HG03565 (cell line): ENCODE measurements at regions not wholly inside any gene's neighbourhood (a gene's known extent, or its start where the extent isn't known, plus 50 kb on each side); places are given as distances from the start of the nearest gene placed in this dataset.
"Not testable (repeated sequence)": the region's sequence is repeated elsewhere in the genome, so short reads cannot be mapped to it uniquely, and the experiment has no call there.

Experiments used
- ATAC-seq: cut with Tn5 transposase; IDR thresholded peaks from one replicate; pipeline ENCODE4 v1.9.1; 2021; ENCODE audit warnings: mild to moderate bottlenecking, moderate library complexity; ENCODE audit not compliant: unreplicated experiment

GRCh38 chr1:82153272-82153629 lies 352.5 kb downstream of the ADGRL2 start:
- no peak for ATAC-seq

DNA sequence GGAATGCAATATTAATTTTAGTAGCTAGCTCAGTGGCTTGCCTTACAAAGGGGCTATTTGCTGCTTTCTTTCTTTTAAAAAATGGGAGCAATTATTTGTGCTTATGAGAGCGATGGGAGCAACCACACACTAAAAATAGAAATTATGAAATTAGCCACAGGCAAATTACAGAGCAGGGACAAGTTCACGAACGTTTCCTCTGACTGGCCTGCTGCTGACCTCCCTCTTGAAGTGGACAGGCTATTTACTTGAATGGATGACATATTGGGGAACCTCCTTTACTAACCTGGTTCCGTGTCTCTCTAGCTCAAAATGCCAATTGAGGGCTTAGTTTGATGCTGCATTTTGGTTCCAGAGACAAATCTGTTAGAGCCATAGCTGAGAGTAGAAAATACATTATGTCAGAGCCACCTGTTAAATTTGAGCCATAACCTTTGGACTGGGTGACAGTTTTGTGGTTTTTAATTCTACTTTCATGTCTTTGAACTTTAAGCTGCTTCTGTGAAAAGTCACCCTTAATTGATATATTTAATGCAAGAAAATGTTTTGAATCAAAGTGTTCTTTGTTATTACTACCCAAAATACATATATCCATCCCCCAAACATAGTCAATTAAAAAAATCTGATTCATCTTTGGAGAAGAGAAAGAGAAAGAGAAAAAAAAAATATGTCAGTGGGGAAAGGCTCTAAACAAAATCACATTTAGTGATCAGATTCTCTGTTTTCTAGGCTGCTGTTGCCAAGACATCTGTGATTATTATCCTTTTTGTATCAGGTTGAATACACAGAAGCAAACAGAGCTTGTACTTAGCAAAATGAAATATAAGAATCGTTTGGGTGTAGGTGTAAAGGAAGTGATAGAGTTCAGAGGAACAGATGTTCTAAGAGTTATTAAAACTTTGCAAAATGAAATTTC lies 351.9 kb downstream of the ADGRL2 start:
- no peak for ATAC-seq

DNA sequence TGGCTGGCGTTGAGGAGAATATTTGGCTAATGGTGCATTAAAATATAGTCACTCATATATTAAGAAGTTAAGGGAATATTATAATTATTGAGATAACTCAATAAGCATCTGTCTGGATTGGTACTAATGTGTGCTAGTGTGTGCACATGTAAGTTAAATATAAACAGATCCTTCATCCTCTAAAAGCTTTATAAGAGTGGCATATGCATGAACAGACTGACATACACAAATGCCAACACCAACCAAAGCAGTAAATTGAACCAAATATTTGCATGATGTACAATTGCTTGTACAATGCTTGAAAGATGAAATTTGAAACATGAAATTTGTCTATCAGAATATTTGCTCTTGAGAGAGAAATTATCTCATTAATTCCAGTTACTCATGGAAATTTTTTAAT lies 344.9 kb downstream of the ADGRL2 start:
- ATAC-seq = no peak

- ATAC-seq = no peak
Observed at GRCh38 chr1:82143108-82143833, 342.5 kb downstream of the ADGRL2 start.

GRCh38 chr1:82141390-82141789 lies 340.7 kb downstream of the ADGRL2 start:
- no peak for ATAC-seq

DNA sequence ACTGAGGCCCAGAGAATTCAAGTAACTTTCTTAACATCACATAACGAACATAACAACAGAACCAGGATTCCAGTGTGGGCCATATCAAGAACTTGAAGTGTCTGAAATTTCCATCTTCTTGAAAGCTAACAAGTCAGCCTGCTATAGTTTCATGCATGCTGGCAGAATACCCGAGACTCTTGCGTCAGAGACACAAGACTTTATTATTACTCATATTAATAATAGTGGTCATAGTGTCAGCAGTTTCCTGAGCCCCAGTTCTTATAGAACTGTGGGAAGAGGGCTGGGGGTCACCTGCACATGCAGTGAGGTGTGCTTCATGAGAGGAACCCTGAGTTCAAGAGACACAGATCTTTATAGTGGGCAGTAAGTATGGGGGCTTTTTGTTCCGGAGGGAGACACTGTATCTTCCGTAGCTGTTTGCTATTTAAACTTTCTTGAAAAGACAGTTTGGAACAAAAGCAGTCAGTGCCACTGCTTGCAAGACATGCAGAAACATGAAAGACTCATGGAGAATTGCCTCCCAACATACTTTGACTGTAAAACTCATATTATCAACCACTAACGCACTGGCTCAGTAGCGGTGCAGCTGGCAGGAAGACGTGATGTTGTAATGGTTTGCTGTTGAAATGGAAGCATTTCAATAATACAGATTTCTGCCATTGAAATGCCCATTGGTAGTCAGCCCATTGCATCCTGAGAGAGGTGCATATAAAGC lies 339.2 kb downstream of the ADGRL2 start:
- ATAC-seq = no peak

DNA sequence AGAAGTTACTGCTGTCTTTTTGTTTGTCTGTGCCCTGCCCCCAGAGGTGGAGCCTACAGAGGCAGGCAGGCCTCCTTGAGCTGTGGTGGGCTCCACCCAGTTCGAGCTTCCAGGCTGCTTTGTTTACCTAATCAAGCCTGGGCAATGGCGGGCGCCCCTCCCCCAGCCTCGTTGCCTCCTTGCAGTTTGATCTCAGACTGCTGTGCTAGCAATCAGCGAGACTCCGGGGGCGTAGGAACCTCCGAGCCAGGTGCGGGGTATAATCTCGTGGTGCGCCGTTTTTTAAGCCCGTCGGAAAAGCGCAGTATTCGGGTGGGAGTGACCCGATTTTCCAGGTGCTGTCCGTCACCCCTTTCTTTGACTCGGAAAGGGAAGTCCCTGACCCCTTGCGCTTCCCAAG lies 335.6 kb downstream of the ADGRL2 start:
- ATAC-seq = not testable (repeated sequence)

DNA sequence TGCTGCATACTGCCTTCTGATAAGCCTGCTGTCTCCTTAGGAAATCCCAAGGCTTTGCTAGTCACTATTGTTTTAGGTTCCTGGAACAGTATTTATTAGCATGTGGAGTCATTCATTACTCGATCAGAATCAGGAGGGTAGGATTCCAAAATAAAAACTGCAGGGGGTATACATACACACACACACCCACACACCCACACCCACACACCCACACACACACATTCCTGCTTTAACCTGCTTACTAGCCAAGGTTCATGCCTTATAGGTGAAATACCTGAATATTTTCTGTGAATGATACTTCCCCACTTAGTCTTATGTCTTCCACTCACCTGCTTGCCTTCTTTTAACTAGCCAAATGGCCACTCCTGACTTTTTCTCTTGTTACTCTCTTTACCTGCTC lies 325.1 kb downstream of the ADGRL2 start:
- ATAC-seq = no peak

GRCh38 chr1:82125119-82125518 lies 324.4 kb downstream of the ADGRL2 start:
- no peak for ATAC-seq

DNA sequence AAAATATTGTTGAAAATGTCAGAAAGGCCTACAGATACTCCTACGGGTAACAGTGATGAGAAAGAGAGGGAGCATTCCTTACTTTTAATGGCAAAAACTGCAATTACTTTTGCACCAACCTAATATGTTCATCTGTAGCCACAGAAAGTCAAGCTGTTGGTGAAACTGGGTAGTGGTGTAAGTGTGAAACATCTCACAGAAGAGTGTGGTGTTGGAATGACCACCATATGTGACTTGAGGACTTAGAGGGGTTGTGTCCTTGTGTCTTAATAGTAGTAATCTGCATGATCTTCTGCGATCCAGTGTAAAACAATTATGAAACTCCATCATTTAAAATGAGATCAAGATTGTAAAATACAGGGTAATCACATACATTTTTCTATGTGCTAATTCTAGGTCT lies 320.7 kb downstream of the ADGRL2 start:
- ATAC-seq = no peak

GRCh38 chr1:82116105-82116504 lies 315.4 kb downstream of the ADGRL2 start:
- ATAC-seq = no peak

GRCh38 chr1:82114887-82115286 lies 314.2 kb downstream of the ADGRL2 start:
- ATAC-seq = no peak

DNA sequence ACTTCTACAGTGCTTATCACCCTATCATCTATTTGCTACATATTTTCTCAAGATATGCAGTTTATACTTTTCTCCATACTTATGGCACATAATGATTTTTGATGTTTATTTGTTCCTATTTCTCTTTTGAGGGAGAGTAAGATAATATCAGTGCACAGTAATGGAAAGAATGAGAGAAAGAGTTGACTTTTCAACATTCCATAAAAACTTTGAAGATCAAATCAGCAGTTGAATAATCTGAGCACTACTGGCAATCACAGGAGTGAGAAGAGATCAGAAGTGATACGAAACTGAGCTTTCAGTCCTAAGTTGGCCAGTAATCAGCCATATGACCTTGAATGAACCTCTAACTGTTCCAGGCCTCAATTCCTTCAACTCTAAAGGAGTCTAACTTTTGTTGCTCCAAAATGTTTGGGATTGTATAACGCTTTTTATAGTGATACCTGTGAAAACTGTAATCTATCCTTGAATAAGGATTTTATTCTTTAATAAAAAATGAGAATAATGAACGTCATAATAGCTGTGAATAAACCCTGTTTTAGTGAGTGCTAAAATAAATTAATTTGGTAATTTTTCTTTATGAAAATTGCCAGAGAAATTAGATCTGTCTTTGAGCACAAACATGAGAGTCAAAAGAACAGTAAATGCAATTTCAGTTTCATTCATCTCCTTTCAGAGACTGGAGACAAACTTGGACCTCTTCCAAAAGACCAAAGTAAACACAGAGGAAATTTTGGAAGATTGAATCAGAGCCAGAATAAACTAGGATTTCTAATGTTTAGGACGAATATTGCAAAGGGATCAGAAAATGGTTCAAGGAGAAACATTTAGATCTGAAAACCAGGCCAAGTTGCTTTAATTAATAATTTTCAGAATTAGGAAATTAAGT lies 309.9 kb downstream of the ADGRL2 start:
- ATAC-seq = no peak

- no peak for ATAC-seq
Observed at GRCh38 chr1:82108843-82109242, 308.1 kb downstream of the ADGRL2 start.

GRCh38 chr1:82106672-82107071 lies 305.9 kb downstream of the ADGRL2 start:
- ATAC-seq = no peak

GRCh38 chr1:82099170-82099569 lies 298.4 kb downstream of the ADGRL2 start:
- no peak for ATAC-seq

- ATAC-seq = no peak
Observed at GRCh38 chr1:82094136-82094535, 293.4 kb downstream of the ADGRL2 start.

DNA sequence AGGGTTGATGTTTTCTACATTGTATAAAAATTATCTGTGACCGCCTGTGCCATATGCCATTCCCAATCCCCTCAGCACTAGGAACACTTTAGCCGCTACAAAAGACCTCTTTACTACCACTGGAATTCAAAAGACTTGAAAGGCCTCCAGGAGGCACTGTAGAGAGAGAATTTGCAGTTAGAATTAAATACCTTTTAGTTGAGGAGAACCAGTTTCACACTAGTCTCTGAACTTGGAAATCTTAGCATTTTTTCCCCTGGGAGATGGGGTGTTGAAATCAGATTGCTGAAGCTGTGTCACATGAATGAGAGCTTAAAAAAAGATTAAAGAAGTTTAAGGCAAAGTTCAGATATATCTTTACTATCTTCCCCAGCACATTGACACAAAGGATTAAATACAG lies 291.0 kb downstream of the ADGRL2 start:
- no peak for ATAC-seq

GRCh38 chr1:82091265-82091664 lies 290.5 kb downstream of the ADGRL2 start:
- ATAC-seq = no peak

DNA sequence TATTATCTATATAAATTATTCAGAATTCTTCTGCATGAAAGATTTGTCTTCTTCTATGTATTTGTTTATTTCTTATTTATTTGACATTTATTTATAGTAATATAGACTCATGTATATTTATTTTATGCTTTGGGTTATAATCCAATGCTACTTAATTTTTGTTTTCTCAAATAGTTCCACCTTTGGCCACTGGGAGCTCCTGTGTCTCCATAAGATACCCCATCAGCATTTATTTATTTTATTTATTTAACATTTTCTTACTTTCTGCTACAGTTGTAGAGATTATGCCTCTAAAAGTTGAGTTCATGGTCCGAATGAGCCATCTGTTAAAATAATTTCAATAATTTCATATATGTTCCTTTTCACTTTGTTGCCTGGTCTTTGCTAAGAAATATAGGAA lies 289.4 kb downstream of the ADGRL2 start:
- ATAC-seq = peak; percentile 45

DNA sequence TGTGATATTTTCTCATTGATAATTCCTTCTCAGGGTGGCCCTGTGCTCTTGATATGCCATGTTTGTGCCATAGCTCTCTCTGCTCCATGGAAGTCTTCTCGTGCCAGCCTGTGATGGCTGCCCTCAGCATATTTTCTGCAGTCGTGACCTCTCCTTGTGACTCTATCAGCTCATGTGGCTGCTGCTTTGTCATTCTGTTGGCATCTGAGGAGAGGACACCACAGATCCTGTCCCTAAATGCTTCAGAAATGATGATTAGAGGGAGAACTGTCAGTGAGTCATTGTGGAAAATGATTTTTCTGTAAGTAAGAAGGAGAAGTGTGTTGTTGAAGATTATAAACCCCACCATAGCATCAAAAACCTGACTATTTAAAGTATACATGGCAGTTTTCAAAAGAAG lies 286.0 kb downstream of the ADGRL2 start:
- ATAC-seq = no peak
